NT2/D1 (cell line): ENCODE measurements at regions not wholly inside any gene's neighbourhood (a gene's known extent, or its start where the extent isn't known, plus 50 kb on each side); places are given as distances from the start of the nearest gene placed in this dataset.
"Not testable (repeated sequence)": the region's sequence is repeated elsewhere in the genome, so short reads cannot be mapped to it uniquely, and the experiment has no call there.

Source experiments
- DNase-seq: peaks from one replicate; pipeline ENCODE4 v3.0.0-alpha.2; 2011; ENCODE audit warnings: low read depth, low spot score
- H3K27me3 ChIP-seq: 2 replicates; pipeline ENCODE4 v1.6.0; 2011; ENCODE audit warnings: mild to moderate bottlenecking; ENCODE audit not compliant: insufficient read length, insufficient read depth
- H3K36me3 ChIP-seq: 2 replicates; pipeline ENCODE4 v1.6.1; 2011; ENCODE audit warnings: mild to moderate bottlenecking, low read length, mixed read lengths; ENCODE audit not compliant: insufficient read depth, insufficient read length
- H3K4me1 ChIP-seq: 2 replicates; pipeline ENCODE4 v1.5.1; 2011; ENCODE audit not compliant: insufficient read depth, insufficient read length
- H3K4me3 ChIP-seq: 2 replicates; pipeline ENCODE4 v1.5.1; 2011; ENCODE audit warnings: low read depth; ENCODE audit not compliant: insufficient read length
- H3K9ac ChIP-seq: 2 replicates; pipeline ENCODE4 v1.6.0; 2011; ENCODE audit warnings: low read depth; ENCODE audit not compliant: insufficient read length
- H3K9me3 ChIP-seq: 2 replicates; pipeline ENCODE4 v1.5.1; 2011; ENCODE audit warnings: mild to moderate bottlenecking, low read length; ENCODE audit not compliant: insufficient read depth
- SUZ12 ChIP-seq: IDR thresholded peaks from 2 replicates; pipeline ENCODE4 v1.6.1; 2011; ENCODE audit not compliant: insufficient read length, insufficient read depth; ENCODE audit errors: extremely low read depth
- YY1 ChIP-seq: IDR thresholded peaks from 2 replicates; pipeline ENCODE4 v1.6.1; 2011; ENCODE audit not compliant: insufficient read length, insufficient read depth
- ZNF274 ChIP-seq: IDR thresholded peaks from 2 replicates; pipeline ENCODE4 v1.6.1; 2011; ENCODE audit warnings: mild to moderate bottlenecking, low read depth, low read length

GRCh38 chr7:19533266-19533665 lies 175.6 kb downstream of the POLR1F start:
- no peak for DNase-seq
- no peak overlapping the region for H3K4me3 ChIP-seq
- no peaks in the 10 kb centered on the region for H3K36me3 ChIP-seq
- H3K9ac ChIP-seq: no peak overlapping the region
- TF ChIP-seq ZNF274 (no peak), YY1 (no peak), SUZ12 (no peak)
- H3K4me1 ChIP-seq: peaks cover 2% of the 10 kb centered on the region
- no peaks in the 10 kb centered on the region for H3K9me3 ChIP-seq
- no peaks in the 10 kb centered on the region for H3K27me3 ChIP-seq

GRCh38 chr7:19530852-19531251 lies 178.0 kb downstream of the POLR1F start:
- Histone ChIP-seq H3K4me1 (no peaks in the 10 kb centered on the region), H3K27me3 (no peaks in the 10 kb centered on the region), H3K9ac (no peak overlapping the region), H3K9me3 (no peaks in the 10 kb centered on the region), H3K36me3 (no peaks in the 10 kb centered on the region), H3K4me3 (no peak overlapping the region)
- TF ChIP-seq ZNF274 (no peak), YY1 (no peak), SUZ12 (no peak)
- no peak for DNase-seq

- no peak for DNase-seq
These were observed 178.6 kb downstream of the POLR1F start for GRCh38 chr7:19530261-19530660.

GRCh38 chr7:19526639-19527038 lies 182.2 kb downstream of the POLR1F start:
- H3K4me3 ChIP-seq: no peak overlapping the region
- no peak for DNase-seq
- H3K36me3 ChIP-seq: no peaks in the 10 kb centered on the region
- no peaks in the 10 kb centered on the region for H3K4me1 ChIP-seq
- TF ChIP-seq YY1 (no peak), ZNF274 (no peak), SUZ12 (no peak)
- no peaks in the 10 kb centered on the region for H3K9me3 ChIP-seq
- H3K9ac ChIP-seq: no peak overlapping the region
- H3K27me3 ChIP-seq: no peaks in the 10 kb centered on the region

More at GRCh38 chr7:19530261-19530660, 178.6 kb downstream of the POLR1F start:
- no peaks in the 10 kb centered on the region for H3K4me1 ChIP-seq
- no peak overlapping the region for H3K9ac ChIP-seq
- H3K4me3 ChIP-seq: no peak overlapping the region
- TF ChIP-seq SUZ12 (no peak), ZNF274 (no peak)
- no peaks in the 10 kb centered on the region for H3K27me3 ChIP-seq
- no peaks in the 10 kb centered on the region for H3K9me3 ChIP-seq
- no peaks in the 10 kb centered on the region for H3K36me3 ChIP-seq

GRCh38 chr7:19522486-19522885 lies 186.4 kb downstream of the POLR1F start:
- Histone ChIP-seq H3K27me3 (no peaks in the 10 kb centered on the region), H3K36me3 (no peaks in the 10 kb centered on the region), H3K9ac (no peak overlapping the region), H3K9me3 (no peaks in the 10 kb centered on the region), H3K4me1 (no peaks in the 10 kb centered on the region), H3K4me3 (no peak overlapping the region)
- TF ChIP-seq YY1: no peak
- no peak for TF ChIP-seq ZNF274
- no peak for TF ChIP-seq SUZ12
- DNase-seq: no peak

GRCh38 chr7:19520392-19520791 lies 188.4 kb downstream of the POLR1F start:
- no peaks in the 10 kb centered on the region for H3K27me3 ChIP-seq
- no peaks in the 10 kb centered on the region for H3K4me1 ChIP-seq
- H3K9ac ChIP-seq: no peak overlapping the region
- H3K4me3 ChIP-seq: no peak overlapping the region
- no peak for TF ChIP-seq YY1
- no peak for TF ChIP-seq SUZ12
- no peak for TF ChIP-seq ZNF274
- DNase-seq: no peak
- H3K9me3 ChIP-seq: no peaks in the 10 kb centered on the region
- H3K36me3 ChIP-seq: no peaks in the 10 kb centered on the region

GRCh38 chr7:19519443-19520021 lies 189.3 kb downstream of the POLR1F start:
- H3K4me3 ChIP-seq: no peak overlapping the region
- TF ChIP-seq YY1 (no peak), SUZ12 (no peak), ZNF274 (no peak)
- DNase-seq: no peak

GRCh38 chr7:19517546-19517945 lies 191.3 kb downstream of the POLR1F start:
- H3K27me3 ChIP-seq, H3K4me3 ChIP-seq, H3K9ac ChIP-seq, DNase-seq, H3K9me3 ChIP-seq, H3K4me1 ChIP-seq, H3K36me3 ChIP-seq: not testable (repeated sequence)

More at GRCh38 chr7:19519443-19520021, 189.3 kb downstream of the POLR1F start:
- no peaks in the 10 kb centered on the region for H3K4me1 ChIP-seq
- H3K9me3 ChIP-seq: no peaks in the 10 kb centered on the region
- H3K9ac ChIP-seq: no peak overlapping the region
- H3K36me3 ChIP-seq: no peaks in the 10 kb centered on the region
- no peaks in the 10 kb centered on the region for H3K27me3 ChIP-seq
